ENCODE measurements at regions not wholly inside any gene's neighbourhood (a gene's known extent, or its start where the extent isn't known, plus 50 kb on each side); places are given as distances from the start of the nearest gene placed in this dataset.

GRCh38 chr13:57988276-57988675 lies 356.7 kb downstream of the PCDH17 start (continued):
- TF ChIP-seq CREB1 (CRISPR knock-in tag; IDR thresholded peaks at IDR 0.05; ENCODE audit: low read depth): no peak

GRCh38 chr13:57991041-57991440 lies 359.5 kb downstream of the PCDH17 start:
- H3K4me3 Mint-ChIP-seq: no peak overlapping the region
- H4K20me1 ChIP-seq (replicated peaks; ENCODE audit: insufficient read depth): no peaks in the 10 kb centered on the region
- H3K27ac ChIP-seq (ENCODE audit: low read depth): no peak overlapping the region
- H3K36me3 Mint-ChIP-seq (ENCODE audit: low read depth): no peaks in the 10 kb centered on the region; the same call in 2 of the 3 replicates
- H3K36me3 ChIP-seq (ENCODE audit: insufficient read depth): no peaks in the 10 kb centered on the region
- no peak overlapping the region for H3K27ac Mint-ChIP-seq
- no peak overlapping the region for H3K4me3 ChIP-seq
- H3K79me2 ChIP-seq (replicated peaks; ENCODE audit: insufficient read depth): no peaks in the 10 kb centered on the region
- no peaks in the 10 kb centered on the region for H3K27me3 ChIP-seq (ENCODE audit: insufficient read depth)
- no peaks in the 10 kb centered on the region for H3K9me2 ChIP-seq (ENCODE audit: insufficient read depth)
- DNase-seq (ENCODE audit: low spot score): peak; percentile 6
- no peaks in the 10 kb centered on the region for H3K4me1 ChIP-seq (ENCODE audit: insufficient read depth)
- H3K27me3 Mint-ChIP-seq (ENCODE audit: insufficient read depth, low read depth, poor library complexity): no peaks in the 10 kb centered on the region
- TF ChIP-seq, protein P1, sequence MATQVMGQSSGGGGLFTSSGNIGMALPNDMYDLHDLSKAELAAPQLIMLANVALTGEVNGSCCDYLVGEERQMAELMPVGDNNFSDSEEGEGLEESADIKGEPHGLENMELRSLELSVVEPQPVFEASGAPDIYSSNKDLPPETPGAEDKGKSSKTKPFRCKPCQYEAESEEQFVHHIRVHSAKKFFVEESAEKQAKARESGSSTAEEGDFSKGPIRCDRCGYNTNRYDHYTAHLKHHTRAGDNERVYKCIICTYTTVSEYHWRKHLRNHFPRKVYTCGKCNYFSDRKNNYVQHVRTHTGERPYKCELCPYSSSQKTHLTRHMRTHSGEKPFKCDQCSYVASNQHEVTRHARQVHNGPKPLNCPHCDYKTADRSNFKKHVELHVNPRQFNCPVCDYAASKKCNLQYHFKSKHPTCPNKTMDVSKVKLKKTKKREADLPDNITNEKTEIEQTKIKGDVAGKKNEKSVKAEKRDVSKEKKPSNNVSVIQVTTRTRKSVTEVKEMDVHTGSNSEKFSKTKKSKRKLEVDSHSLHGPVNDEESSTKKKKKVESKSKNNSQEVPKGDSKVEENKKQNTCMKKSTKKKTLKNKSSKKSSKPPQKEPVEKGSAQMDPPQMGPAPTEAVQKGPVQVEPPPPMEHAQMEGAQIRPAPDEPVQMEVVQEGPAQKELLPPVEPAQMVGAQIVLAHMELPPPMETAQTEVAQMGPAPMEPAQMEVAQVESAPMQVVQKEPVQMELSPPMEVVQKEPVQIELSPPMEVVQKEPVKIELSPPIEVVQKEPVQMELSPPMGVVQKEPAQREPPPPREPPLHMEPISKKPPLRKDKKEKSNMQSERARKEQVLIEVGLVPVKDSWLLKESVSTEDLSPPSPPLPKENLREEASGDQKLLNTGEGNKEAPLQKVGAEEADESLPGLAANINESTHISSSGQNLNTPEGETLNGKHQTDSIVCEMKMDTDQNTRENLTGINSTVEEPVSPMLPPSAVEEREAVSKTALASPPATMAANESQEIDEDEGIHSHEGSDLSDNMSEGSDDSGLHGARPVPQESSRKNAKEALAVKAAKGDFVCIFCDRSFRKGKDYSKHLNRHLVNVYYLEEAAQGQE (IDR thresholded peaks at IDR 0.05; ENCODE audit: unreplicated experiment): no peak
- TF ChIP-seq, protein P2, sequence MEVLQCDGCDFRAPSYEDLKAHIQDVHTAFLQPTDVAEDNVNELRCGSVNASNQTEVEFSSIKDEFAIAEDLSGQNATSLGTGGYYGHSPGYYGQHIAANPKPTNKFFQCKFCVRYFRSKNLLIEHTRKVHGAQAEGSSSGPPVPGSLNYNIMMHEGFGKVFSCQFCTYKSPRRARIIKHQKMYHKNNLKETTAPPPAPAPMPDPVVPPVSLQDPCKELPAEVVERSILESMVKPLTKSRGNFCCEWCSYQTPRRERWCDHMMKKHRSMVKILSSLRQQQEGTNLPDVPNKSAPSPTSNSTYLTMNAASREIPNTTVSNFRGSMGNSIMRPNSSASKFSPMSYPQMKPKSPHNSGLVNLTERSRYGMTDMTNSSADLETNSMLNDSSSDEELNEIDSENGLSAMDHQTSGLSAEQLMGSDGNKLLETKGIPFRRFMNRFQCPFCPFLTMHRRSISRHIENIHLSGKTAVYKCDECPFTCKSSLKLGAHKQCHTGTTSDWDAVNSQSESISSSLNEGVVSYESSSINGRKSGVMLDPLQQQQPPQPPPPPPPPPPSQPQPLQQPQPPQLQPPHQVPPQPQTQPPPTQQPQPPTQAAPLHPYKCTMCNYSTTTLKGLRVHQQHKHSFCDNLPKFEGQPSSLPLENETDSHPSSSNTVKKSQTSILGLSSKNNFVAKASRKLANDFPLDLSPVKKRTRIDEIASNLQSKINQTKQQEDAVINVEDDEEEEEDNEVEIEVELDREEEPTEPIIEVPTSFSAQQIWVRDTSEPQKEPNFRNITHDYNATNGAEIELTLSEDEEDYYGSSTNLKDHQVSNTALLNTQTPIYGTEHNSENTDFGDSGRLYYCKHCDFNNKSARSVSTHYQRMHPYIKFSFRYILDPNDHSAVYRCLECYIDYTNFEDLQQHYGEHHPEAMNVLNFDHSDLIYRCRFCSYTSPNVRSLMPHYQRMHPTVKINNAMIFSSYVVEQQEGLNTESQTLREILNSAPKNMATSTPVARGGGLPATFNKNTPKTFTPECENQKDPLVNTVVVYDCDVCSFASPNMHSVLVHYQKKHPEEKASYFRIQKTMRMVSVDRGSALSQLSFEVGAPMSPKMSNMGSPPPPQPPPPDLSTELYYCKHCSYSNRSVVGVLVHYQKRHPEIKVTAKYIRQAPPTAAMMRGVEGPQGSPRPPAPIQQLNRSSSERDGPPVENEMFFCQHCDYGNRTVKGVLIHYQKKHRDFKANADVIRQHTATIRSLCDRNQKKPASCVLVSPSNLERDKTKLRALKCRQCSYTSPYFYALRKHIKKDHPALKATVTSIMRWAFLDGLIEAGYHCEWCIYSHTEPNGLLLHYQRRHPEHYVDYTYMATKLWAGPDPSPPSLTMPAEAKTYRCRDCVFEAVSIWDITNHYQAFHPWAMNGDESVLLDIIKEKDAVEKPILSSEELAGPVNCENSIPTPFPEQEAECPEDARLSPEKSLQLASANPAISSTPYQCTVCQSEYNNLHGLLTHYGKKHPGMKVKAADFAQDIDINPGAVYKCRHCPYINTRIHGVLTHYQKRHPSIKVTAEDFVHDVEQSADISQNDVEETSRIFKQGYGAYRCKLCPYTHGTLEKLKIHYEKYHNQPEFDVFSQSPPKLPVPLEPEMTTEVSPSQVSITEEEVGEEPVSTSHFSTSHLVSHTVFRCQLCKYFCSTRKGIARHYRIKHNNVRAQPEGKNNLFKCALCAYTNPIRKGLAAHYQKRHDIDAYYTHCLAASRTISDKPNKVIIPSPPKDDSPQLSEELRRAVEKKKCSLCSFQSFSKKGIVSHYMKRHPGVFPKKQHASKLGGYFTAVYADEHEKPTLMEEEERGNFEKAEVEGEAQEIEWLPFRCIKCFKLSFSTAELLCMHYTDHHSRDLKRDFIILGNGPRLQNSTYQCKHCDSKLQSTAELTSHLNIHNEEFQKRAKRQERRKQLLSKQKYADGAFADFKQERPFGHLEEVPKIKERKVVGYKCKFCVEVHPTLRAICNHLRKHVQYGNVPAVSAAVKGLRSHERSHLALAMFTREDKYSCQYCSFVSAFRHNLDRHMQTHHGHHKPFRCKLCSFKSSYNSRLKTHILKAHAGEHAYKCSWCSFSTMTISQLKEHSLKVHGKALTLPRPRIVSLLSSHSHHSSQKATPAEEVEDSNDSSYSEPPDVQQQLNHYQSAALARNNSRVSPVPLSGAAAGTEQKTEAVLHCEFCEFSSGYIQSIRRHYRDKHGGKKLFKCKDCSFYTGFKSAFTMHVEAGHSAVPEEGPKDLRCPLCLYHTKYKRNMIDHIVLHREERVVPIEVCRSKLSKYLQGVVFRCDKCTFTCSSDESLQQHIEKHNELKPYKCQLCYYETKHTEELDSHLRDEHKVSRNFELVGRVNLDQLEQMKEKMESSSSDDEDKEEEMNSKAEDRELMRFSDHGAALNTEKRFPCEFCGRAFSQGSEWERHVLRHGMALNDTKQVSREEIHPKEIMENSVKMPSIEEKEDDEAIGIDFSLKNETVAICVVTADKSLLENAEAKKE (CRISPR knock-in tag; IDR thresholded peaks at IDR 0.05): no peak
- TF ChIP-seq, protein P3, sequence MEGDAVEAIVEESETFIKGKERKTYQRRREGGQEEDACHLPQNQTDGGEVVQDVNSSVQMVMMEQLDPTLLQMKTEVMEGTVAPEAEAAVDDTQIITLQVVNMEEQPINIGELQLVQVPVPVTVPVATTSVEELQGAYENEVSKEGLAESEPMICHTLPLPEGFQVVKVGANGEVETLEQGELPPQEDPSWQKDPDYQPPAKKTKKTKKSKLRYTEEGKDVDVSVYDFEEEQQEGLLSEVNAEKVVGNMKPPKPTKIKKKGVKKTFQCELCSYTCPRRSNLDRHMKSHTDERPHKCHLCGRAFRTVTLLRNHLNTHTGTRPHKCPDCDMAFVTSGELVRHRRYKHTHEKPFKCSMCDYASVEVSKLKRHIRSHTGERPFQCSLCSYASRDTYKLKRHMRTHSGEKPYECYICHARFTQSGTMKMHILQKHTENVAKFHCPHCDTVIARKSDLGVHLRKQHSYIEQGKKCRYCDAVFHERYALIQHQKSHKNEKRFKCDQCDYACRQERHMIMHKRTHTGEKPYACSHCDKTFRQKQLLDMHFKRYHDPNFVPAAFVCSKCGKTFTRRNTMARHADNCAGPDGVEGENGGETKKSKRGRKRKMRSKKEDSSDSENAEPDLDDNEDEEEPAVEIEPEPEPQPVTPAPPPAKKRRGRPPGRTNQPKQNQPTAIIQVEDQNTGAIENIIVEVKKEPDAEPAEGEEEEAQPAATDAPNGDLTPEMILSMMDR (conservative IDR thresholded peaks at IDR 0.05; ENCODE audit: low read depth in 2 of 2): no peak
- no peak for TF ChIP-seq EZH2phosphoT487 (IDR thresholded peaks at IDR 0.05; ENCODE audit: unreplicated experiment)
- TF ChIP-seq CREB1 (CRISPR knock-in tag; IDR thresholded peaks at IDR 0.05; ENCODE audit: low read depth): no peak
- TF ChIP-seq POLR2AphosphoS5 (IDR thresholded peaks at IDR 0.05; ENCODE audit: low read depth): no peak
- TF ChIP-seq STAT1 (IDR thresholded peaks at IDR 0.05; ENCODE audit: unreplicated experiment): no peak
- no peak for TF ChIP-seq ZNF114 (CRISPR knock-in tag; IDR thresholded peaks at IDR 0.05)
- TF ChIP-seq, protein P4, sequence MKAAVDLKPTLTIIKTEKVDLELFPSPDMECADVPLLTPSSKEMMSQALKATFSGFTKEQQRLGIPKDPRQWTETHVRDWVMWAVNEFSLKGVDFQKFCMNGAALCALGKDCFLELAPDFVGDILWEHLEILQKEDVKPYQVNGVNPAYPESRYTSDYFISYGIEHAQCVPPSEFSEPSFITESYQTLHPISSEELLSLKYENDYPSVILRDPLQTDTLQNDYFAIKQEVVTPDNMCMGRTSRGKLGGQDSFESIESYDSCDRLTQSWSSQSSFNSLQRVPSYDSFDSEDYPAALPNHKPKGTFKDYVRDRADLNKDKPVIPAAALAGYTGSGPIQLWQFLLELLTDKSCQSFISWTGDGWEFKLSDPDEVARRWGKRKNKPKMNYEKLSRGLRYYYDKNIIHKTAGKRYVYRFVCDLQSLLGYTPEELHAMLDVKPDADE (IDR thresholded peaks at IDR 0.05): no peak
- no peak for TF ChIP-seq ZNF331 (CRISPR knock-in tag; IDR thresholded peaks at IDR 0.05; ENCODE audit: low read depth)
- no peak for ATAC-seq
- no peak overlapping the region for H3K4me2 ChIP-seq
- H3F3A ChIP-seq (replicated peaks; ENCODE audit: low read depth): no peaks in the 10 kb centered on the region
- H3K4me1 Mint-ChIP-seq: no peaks in the 10 kb centered on the region
- H3K9me3 Mint-ChIP-seq: peaks cover 3% of the 10 kb centered on the region; the same call in 1 of the 3 replicates
- H2AFZ ChIP-seq: no peak overlapping the region

Data from GM23338 (cell line).